Calu3 (cell line): ENCODE measurements at regions not wholly inside any gene's neighbourhood (a gene's known extent, or its start where the extent isn't known, plus 50 kb on each side); places are given as distances from the start of the nearest gene placed in this dataset.

Experiments
- BruUV-seq: library from RNA; stranded (reverse); fragments of 400-500 nt; replicated peaks from 2 replicates; lab custom pipeline; 2021; lab: Mats Ljungman, UMichigan
- CTCF ChIA-PET: fragments of 300-600 bp; sonication (Branson Sonifier 250); formaldehyde crosslinking; loops from one replicate; lab custom pipeline; 2022; ENCODE audit warnings: antibody characterized with exemption; lab: Charles Lee
- DNase-seq: peaks from one replicate; pipeline ENCODE4 v3.0.0; 2022
- H3K27ac Mint-ChIP-seq: one replicate; pipeline ENCODE4 v1.8.0; 2022; ENCODE audit warnings: mixed read lengths; ENCODE audit not compliant: unreplicated experiment
- H3K27me3 Mint-ChIP-seq: one replicate; pipeline ENCODE4 v1.8.0; 2022; ENCODE audit warnings: mixed read lengths; ENCODE audit not compliant: unreplicated experiment
- H3K36me3 Mint-ChIP-seq: one replicate; pipeline ENCODE4 v1.8.0; 2022; ENCODE audit warnings: mild to moderate bottlenecking, moderate library complexity, mixed read lengths; ENCODE audit not compliant: insufficient read depth, unreplicated experiment
- H3K4me1 Mint-ChIP-seq: one replicate; pipeline ENCODE4 v1.8.0; 2022; ENCODE audit warnings: mild to moderate bottlenecking, low read depth, mixed read lengths; ENCODE audit not compliant: unreplicated experiment
- H3K4me3 Mint-ChIP-seq: one replicate; pipeline ENCODE4 v1.8.0; 2022; ENCODE audit warnings: mild to moderate bottlenecking, low read depth, moderate library complexity, mixed read lengths; ENCODE audit not compliant: unreplicated experiment
- H3K9me3 Mint-ChIP-seq: one replicate; pipeline ENCODE4 v1.8.0; 2022; ENCODE audit warnings: low read depth, mixed read lengths; ENCODE audit not compliant: unreplicated experiment
- CTCF ChIP-seq: fragments of 200-600 bp; IDR thresholded peaks from one replicate; pipeline ENCODE4 v1.8.0; 2022; ENCODE audit warnings: antibody characterized with exemption; ENCODE audit not compliant: unreplicated experiment
- intact Hi-C: fragments of 100-400 bp; cut with micrococcal nuclease; formaldehyde crosslinking; loops from one replicate; pipeline ENCODE4 v1.10.0; 2022; ENCODE audit not compliant: unreplicated experiment

GRCh38 chr3:189103208-189103607, 68.6 kb upstream of the TPRG1 start:
- Mint-ChIP-seq H3K36me3 (no peaks in the 10 kb centered on the region), H3K27ac (no peak overlapping the region), H3K9me3 (peaks cover 2% of the 10 kb centered on the region), H3K27me3 (no peaks in the 10 kb centered on the region), H3K4me3 (no peak overlapping the region), H3K4me1 (no peaks in the 10 kb centered on the region)
- CTCF ChIA-PET = no interaction called here
- TF ChIP-seq CTCF = no peak
- no peak for DNase-seq
- BruUV-seq = no TSS peak
- intact Hi-C loops = no loop called here

GRCh38 chr3:189108067-189108466, 63.7 kb upstream of the TPRG1 start:
- no peak overlapping the region for H3K4me3 Mint-ChIP-seq
- no peaks in the 10 kb centered on the region for H3K36me3 Mint-ChIP-seq
- H3K27me3 Mint-ChIP-seq = peaks cover 16% of the 10 kb centered on the region
- intact Hi-C loops = no loop called here
- no peak for DNase-seq
- no peak for TF ChIP-seq CTCF
- H3K27ac Mint-ChIP-seq = no peak overlapping the region
- H3K9me3 Mint-ChIP-seq = peaks cover 2% of the 10 kb centered on the region
- H3K4me1 Mint-ChIP-seq = no peaks in the 10 kb centered on the region
- CTCF ChIA-PET = interaction anchor here (0.7 kb wide), 1 partner anchor 102 kb away, joined by 4 read pairs; no protein-coding TSS in a partner anchor
- BruUV-seq = no TSS peak

- no TSS peak for BruUV-seq
- CTCF ChIA-PET = no interaction called here
- Mint-ChIP-seq H3K9me3 (peaks cover 2% of the 10 kb centered on the region), H3K4me3 (no peak overlapping the region), H3K36me3 (no peaks in the 10 kb centered on the region), H3K4me1 (no peaks in the 10 kb centered on the region), H3K27ac (no peak overlapping the region), H3K27me3 (peaks cover 16% of the 10 kb centered on the region)
- TF ChIP-seq CTCF = no peak
- DNase-seq = no peak
- intact Hi-C loops = no loop called here
These were observed 63.0 kb upstream of the TPRG1 start for GRCh38 chr3:189108735-189109134.

GRCh38 chr3:189109145-189109544, 62.6 kb upstream of the TPRG1 start:
- Mint-ChIP-seq H3K27me3 (peaks cover 16% of the 10 kb centered on the region), H3K4me1 (no peaks in the 10 kb centered on the region), H3K36me3 (no peaks in the 10 kb centered on the region), H3K27ac (no peak overlapping the region), H3K4me3 (no peak overlapping the region), H3K9me3 (peaks cover 2% of the 10 kb centered on the region)
- intact Hi-C loops = no loop called here
- no TSS peak for BruUV-seq
- CTCF ChIA-PET = no interaction called here
- no peak for TF ChIP-seq CTCF
- DNase-seq = no peak
